ENCODE measurements at regions not wholly inside any gene's neighbourhood (a gene's known extent, or its start where the extent isn't known, plus 50 kb on each side); places are given as distances from the start of the nearest gene placed in this dataset.

GRCh38 chr7:153444641-153445040 lies 607.6 kb upstream of the DPP6 start:
- TF ChIP-seq, protein P1, sequence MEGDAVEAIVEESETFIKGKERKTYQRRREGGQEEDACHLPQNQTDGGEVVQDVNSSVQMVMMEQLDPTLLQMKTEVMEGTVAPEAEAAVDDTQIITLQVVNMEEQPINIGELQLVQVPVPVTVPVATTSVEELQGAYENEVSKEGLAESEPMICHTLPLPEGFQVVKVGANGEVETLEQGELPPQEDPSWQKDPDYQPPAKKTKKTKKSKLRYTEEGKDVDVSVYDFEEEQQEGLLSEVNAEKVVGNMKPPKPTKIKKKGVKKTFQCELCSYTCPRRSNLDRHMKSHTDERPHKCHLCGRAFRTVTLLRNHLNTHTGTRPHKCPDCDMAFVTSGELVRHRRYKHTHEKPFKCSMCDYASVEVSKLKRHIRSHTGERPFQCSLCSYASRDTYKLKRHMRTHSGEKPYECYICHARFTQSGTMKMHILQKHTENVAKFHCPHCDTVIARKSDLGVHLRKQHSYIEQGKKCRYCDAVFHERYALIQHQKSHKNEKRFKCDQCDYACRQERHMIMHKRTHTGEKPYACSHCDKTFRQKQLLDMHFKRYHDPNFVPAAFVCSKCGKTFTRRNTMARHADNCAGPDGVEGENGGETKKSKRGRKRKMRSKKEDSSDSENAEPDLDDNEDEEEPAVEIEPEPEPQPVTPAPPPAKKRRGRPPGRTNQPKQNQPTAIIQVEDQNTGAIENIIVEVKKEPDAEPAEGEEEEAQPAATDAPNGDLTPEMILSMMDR (IDR thresholded peaks at IDR 0.05), result no peak
- no peak for TF ChIP-seq POLR2A (IDR thresholded peaks at IDR 0.05)

Data from prostate gland (tissue), 2 donors.